ENCODE measurements at regions not wholly inside any gene's neighbourhood (a gene's known extent, or its start where the extent isn't known, plus 50 kb on each side); places are given as distances from the start of the nearest gene placed in this dataset.

DNA sequence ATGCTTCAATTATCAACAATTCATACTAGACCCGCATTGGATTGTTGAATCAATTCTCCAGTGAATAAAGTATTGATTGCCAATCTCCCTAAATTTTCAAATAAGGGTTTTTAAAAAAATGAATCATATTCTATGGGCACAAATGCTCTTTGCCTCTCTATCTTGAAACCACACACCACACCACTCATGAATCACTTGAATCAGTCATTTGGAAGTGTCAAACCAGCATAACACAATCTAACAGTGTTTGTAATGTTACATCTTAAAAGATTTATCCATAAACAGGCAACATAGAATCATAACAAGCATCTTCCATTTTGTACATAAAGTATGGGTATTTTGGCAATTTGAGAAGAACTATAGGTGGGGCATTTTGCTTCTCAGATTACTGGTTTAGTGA is 219.5 kb upstream of the MIR17HG start:
- Histone ChIP-seq H3K79me2 (ENCODE audit: insufficient read depth, low read length) (no peaks in the 10 kb centered on the region), H3K9me3 (ENCODE audit: control insufficient read depth in 1 of 2, insufficient read depth in 1 of 2, low read depth in 1 of 2, low read length in 2 of 2) (no peaks in the 10 kb centered on the region), H2AFZ (ENCODE audit: low read depth, low read length, poor library complexity, severe bottlenecking) (no peak overlapping the region), H3K4me3 (replicated peaks in 1 of 2; ENCODE audit: low read depth in 1 of 2, low read length in 2 of 2) (no peak overlapping the region), H4K20me1 (ENCODE audit: insufficient read depth) (no peaks in the 10 kb centered on the region; the same call in 1 of the 2 replicates), H3K4me1 (ENCODE audit: control insufficient read depth in 1 of 2, insufficient read depth in 2 of 2, low read length in 2 of 2) (no peaks in the 10 kb centered on the region), H3K27me3 (ENCODE audit: insufficient read depth, low read length) (peaks cover 10% of the 10 kb centered on the region; the same call in 1 of the 2 replicates), H3K27ac (ENCODE audit: low read depth, low read length) (no peak overlapping the region), H3K9ac (ENCODE audit: low read length) (no peak overlapping the region), H3K36me3 (ENCODE audit: control insufficient read depth in 1 of 2, insufficient read depth in 2 of 2, low read length in 2 of 2) (no peaks in the 10 kb centered on the region), H3K4me2 (ENCODE audit: low read length) (no peak overlapping the region), H3K9me2 (ENCODE audit: insufficient read depth) (no peaks in the 10 kb centered on the region)
- intact Hi-C loops (cut with micrococcal nuclease): no loop called here
- no peak for TF ChIP-seq POLR2AphosphoS5 (IDR thresholded peaks at IDR 0.05; ENCODE audit: low read depth, low read length)
- TF ChIP-seq FOSL1 (IDR thresholded peaks at IDR 0.05; ENCODE audit: low read depth): no peak
- TF ChIP-seq CEBPB (IDR thresholded peaks at IDR 0.05; ENCODE audit: low read depth): no peak
- TF ChIP-seq ELF1 (IDR thresholded peaks at IDR 0.05; ENCODE audit: borderline replicate concordance, low read depth): no peak
- TF ChIP-seq SP1 (IDR thresholded peaks at IDR 0.05; ENCODE audit: low read depth): no peak
- TF ChIP-seq EGR1 (IDR thresholded peaks at IDR 0.05; ENCODE audit: low read depth): no peak
- TF ChIP-seq, protein P1, sequence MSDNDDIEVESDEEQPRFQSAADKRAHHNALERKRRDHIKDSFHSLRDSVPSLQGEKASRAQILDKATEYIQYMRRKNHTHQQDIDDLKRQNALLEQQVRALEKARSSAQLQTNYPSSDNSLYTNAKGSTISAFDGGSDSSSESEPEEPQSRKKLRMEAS (IDR thresholded peaks at IDR 0.05): no peak
- TF ChIP-seq YY1 (IDR thresholded peaks at IDR 0.05; ENCODE audit: extremely low read depth, insufficient replicate concordance, low read depth, low read length): no peak
- TF ChIP-seq ZNF274 (IDR thresholded peaks at IDR 0.05; ENCODE audit: low read depth, low read length): no peak
- TF ChIP-seq RAD21 (IDR thresholded peaks at IDR 0.05; ENCODE audit: low read depth): no peak
- DNase-seq (ENCODE audit: low read depth, low spot score) (no peak), ATAC-seq (no peak)
- POLR2A ChIA-PET: no interaction called here
- BruUV-seq (replicated peaks): no TSS peak
- CTCF ChIA-PET: no interaction called here
- RAD21 ChIA-PET (ENCODE audit: low non-redundant PET in 1 of 2, low total read pairs in 2 of 2, uncharacterized antibody in 2 of 2, unreplicated experiment in 2 of 2): no interaction called here

DNA sequence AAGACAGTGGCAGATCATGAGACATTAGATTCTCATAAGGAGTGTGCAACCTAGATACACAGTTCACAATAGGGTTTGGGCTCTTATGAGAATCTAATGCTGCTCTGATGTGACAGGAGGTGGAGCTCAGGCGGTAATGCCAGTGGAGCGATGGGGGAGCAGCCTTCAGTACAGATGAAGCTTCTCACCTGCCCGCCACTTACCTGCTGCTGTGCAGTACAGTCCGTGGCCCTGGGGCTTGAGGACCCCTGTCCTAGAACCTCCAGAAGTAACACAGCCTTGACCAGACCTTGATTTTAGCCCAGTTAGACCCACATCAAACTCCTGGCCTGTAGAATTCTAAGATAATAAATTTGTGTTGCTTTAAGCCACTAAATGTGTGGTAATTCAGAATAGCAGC is 215.1 kb upstream of the MIR17HG start:
- TF ChIP-seq, protein P2, sequence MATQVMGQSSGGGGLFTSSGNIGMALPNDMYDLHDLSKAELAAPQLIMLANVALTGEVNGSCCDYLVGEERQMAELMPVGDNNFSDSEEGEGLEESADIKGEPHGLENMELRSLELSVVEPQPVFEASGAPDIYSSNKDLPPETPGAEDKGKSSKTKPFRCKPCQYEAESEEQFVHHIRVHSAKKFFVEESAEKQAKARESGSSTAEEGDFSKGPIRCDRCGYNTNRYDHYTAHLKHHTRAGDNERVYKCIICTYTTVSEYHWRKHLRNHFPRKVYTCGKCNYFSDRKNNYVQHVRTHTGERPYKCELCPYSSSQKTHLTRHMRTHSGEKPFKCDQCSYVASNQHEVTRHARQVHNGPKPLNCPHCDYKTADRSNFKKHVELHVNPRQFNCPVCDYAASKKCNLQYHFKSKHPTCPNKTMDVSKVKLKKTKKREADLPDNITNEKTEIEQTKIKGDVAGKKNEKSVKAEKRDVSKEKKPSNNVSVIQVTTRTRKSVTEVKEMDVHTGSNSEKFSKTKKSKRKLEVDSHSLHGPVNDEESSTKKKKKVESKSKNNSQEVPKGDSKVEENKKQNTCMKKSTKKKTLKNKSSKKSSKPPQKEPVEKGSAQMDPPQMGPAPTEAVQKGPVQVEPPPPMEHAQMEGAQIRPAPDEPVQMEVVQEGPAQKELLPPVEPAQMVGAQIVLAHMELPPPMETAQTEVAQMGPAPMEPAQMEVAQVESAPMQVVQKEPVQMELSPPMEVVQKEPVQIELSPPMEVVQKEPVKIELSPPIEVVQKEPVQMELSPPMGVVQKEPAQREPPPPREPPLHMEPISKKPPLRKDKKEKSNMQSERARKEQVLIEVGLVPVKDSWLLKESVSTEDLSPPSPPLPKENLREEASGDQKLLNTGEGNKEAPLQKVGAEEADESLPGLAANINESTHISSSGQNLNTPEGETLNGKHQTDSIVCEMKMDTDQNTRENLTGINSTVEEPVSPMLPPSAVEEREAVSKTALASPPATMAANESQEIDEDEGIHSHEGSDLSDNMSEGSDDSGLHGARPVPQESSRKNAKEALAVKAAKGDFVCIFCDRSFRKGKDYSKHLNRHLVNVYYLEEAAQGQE (IDR thresholded peaks at IDR 0.05; ENCODE audit: low read depth): no peak
- TF ChIP-seq CEBPB (IDR thresholded peaks at IDR 0.05; ENCODE audit: low read depth) (no peak), YY1 (IDR thresholded peaks at IDR 0.05; ENCODE audit: extremely low read depth, insufficient replicate concordance, low read depth, low read length) (no peak), SIN3A (IDR thresholded peaks at IDR 0.05; ENCODE audit: low read depth) (no peak)
- TF ChIP-seq, protein P3, sequence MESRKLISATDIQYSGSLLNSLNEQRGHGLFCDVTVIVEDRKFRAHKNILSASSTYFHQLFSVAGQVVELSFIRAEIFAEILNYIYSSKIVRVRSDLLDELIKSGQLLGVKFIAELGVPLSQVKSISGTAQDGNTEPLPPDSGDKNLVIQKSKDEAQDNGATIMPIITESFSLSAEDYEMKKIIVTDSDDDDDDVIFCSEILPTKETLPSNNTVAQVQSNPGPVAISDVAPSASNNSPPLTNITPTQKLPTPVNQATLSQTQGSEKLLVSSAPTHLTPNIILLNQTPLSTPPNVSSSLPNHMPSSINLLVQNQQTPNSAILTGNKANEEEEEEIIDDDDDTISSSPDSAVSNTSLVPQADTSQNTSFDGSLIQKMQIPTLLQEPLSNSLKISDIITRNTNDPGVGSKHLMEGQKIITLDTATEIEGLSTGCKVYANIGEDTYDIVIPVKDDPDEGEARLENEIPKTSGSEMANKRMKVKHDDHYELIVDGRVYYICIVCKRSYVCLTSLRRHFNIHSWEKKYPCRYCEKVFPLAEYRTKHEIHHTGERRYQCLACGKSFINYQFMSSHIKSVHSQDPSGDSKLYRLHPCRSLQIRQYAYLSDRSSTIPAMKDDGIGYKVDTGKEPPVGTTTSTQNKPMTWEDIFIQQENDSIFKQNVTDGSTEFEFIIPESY (IDR thresholded peaks at IDR 0.05; ENCODE audit: extremely low read depth, insufficient replicate concordance, low read length): no peak
- TF ChIP-seq, protein P1 (IDR thresholded peaks at IDR 0.05): no peak

More for the DNA sequence above, 215.1 kb upstream of the MIR17HG start:
- no peaks in the 10 kb centered on the region for H3K79me2 ChIP-seq (ENCODE audit: insufficient read depth, low read length)
- H4K20me1 ChIP-seq (ENCODE audit: insufficient read depth): no peaks in the 10 kb centered on the region
- BruUV-seq (replicated peaks): no TSS peak
- H3K9me2 ChIP-seq (ENCODE audit: insufficient read depth): no peaks in the 10 kb centered on the region
- RAD21 ChIA-PET (ENCODE audit: low non-redundant PET in 1 of 2, low total read pairs in 2 of 2, uncharacterized antibody in 2 of 2, unreplicated experiment in 2 of 2): no interaction called here
- H3K9ac ChIP-seq (ENCODE audit: low read length): no peak overlapping the region
- H3K27ac ChIP-seq (ENCODE audit: low read depth, low read length): no peak overlapping the region
- no peak overlapping the region for H3K4me3 ChIP-seq (replicated peaks in 1 of 2; ENCODE audit: low read depth in 1 of 2, low read length in 2 of 2)
- intact Hi-C loops (cut with micrococcal nuclease): loop anchor here (5.0 kb wide), 2 partner anchors 55 to 115 kb away; no protein-coding TSS in a partner anchor
- H2AFZ ChIP-seq (ENCODE audit: low read depth, low read length, poor library complexity, severe bottlenecking): no peak overlapping the region
- H3K4me1 ChIP-seq (ENCODE audit: control insufficient read depth in 1 of 2, insufficient read depth in 2 of 2, low read length in 2 of 2): no peaks in the 10 kb centered on the region
- ATAC-seq (no peak), DNase-seq (ENCODE audit: low read depth, low spot score) (no peak)
- H3K4me2 ChIP-seq (ENCODE audit: low read length): no peak overlapping the region
- CTCF ChIA-PET: no interaction called here
- H3K9me3 ChIP-seq (ENCODE audit: control insufficient read depth in 1 of 2, insufficient read depth in 1 of 2, low read depth in 1 of 2, low read length in 2 of 2): no peaks in the 10 kb centered on the region
- POLR2A ChIA-PET: no interaction called here
- 0 out of 2 replicates have a peak, but pooled peaks cover 10% of the 10 kb centered on the region for H3K27me3 ChIP-seq (ENCODE audit: insufficient read depth, low read length)
- H3K36me3 ChIP-seq (ENCODE audit: control insufficient read depth in 1 of 2, insufficient read depth in 2 of 2, low read length in 2 of 2): no peaks in the 10 kb centered on the region

Data from HCT116 (cell line).